Mesodermal cell (in vitro differentiated cells): ENCODE measurements at regions not wholly inside any gene's neighbourhood (a gene's known extent, or its start where the extent isn't known, plus 50 kb on each side); places are given as distances from the start of the nearest gene placed in this dataset.

Source experiments
- H3K27ac ChIP-seq: 2 replicates; pipeline ENCODE4 v1.7.0; 2013; ENCODE audit warnings: mild to moderate bottlenecking, low read depth, low read length, moderate library complexity; ENCODE audit not compliant: severe bottlenecking
- H3K36me3 ChIP-seq: 2 replicates; pipeline ENCODE4 v1.7.1; 2013; ENCODE audit warnings: mild to moderate bottlenecking, low read length, moderate library complexity; ENCODE audit not compliant: control insufficient read depth, insufficient read depth
- H3K4me1 ChIP-seq: one replicate; pipeline ENCODE4 v1.7.1; 2013; ENCODE audit warnings: mild to moderate bottlenecking, low read length; ENCODE audit not compliant: insufficient read depth, control insufficient read depth, poor library complexity, severe bottlenecking
- H3K4me3 ChIP-seq: 2 replicates; pipeline ENCODE4 v1.7.0; 2013; ENCODE audit warnings: low read length, control low read depth, mild to moderate bottlenecking; ENCODE audit not compliant: insufficient read depth, poor library complexity, severe bottlenecking; ENCODE audit errors: extremely low read depth
- H3K9me3 ChIP-seq: 2 replicates; pipeline ENCODE4 v1.7.1; 2013; ENCODE audit warnings: mild to moderate bottlenecking, low read length, moderate library complexity; ENCODE audit not compliant: control insufficient read depth
- WGBS, 2 experiments: methylation state at CpG; one replicate each; pipeline ENCODE4 v1.1.5; 2013; ENCODE audit warnings: missing lambda C conversion rate in 2 of 2; ENCODE audit not compliant: insufficient coverage in 2 of 2; 5-methylcytosine and 5-hydroxymethylcytosine counted together

DNA sequence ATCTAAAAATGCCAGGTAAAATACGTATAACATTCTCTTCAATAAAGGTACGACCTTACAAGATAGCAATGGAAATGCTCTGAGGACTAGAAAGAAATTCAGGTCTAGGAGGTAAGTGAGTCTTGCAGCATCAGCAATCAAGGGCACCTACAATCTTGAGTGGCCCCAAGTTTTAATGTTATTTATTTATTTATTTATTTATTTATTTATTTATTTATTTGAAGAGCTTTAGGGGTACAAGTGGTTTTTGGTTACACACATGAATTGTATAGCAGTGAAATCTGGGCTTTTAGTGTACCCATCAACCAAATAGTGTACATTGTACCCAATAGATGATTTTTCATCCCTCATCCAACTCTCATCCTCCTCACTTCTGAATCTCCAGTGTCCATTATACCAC is 574.0 kb upstream of the POU3F2 start:
- no peaks in the 10 kb centered on the region for H3K4me1 ChIP-seq
- H3K36me3 ChIP-seq, result no peaks in the 10 kb centered on the region
- no peak overlapping the region for H3K4me3 ChIP-seq
- WGBS, 2 experiments, result 100% methylated on average over 1 of the region's 2 CpGs
- no peak overlapping the region for H3K27ac ChIP-seq
- no peaks in the 10 kb centered on the region for H3K9me3 ChIP-seq

DNA sequence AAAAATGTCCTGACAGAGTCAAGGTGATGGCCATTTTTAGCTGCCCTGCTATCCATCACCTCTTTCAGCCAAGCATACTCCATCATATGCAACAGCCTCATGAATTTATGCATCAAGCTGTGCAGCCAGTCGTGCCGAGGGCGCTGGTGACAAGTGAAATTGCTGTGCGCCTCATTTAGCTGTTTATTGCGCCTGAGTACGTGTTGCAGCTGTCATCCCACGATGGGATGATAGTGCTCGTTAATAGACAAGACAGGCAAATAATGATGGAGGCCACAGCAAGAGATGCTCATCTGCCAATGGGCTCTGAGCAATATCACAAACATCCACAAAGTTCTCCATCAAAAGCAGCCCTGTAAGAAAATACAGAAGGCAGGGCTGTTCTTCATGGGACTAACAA is 562.3 kb upstream of the POU3F2 start:
- Histone ChIP-seq H3K9me3 (no peaks in the 10 kb centered on the region), H3K27ac (no peak overlapping the region), H3K4me1 (no peaks in the 10 kb centered on the region), H3K4me3 (no peak overlapping the region), H3K36me3 (no peaks in the 10 kb centered on the region)
- WGBS, 2 experiments, result 83 to 97% methylated on average over 8 of the region's 8 CpGs

DNA sequence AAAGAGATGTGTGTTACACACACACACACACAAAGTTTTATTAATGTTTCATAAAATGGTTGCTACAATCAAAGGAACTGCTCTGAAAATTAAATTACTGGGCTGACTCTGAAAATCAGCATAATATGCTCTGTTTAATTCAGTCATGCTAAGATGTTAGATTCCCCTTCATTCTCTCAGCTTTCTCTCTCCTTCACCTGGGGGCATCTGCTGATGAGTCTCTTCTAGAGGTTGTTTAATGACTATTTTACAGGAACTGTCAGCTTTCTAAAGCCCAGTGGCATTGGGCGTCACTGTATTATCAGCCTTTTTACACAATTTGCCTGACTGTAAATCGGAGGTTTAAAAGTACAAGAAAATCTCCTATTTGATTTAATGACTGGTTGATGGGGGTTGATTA is 559.7 kb upstream of the POU3F2 start:
- no CpG with 5 or more reads among the region's 2 CpGs for WGBS, 2 experiments
- no peak overlapping the region for H3K27ac ChIP-seq

DNA sequence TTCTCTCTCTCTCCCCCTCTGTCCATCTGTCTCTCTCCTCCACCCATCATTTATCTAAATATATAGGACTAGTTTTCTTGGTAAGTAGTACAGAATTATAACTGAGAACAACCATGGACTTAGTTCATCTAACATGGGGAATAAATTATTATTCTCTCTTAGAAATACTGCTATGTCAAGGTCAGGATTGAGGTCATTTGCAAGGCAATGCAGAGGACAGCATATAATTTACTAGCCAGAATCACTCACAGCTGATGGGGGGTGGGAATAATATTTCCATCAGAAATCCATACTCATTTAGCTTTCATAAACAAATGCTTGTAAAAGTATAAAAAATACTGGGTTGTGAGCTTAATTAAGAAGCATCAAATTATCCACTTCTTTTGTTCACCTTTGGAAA is 553.9 kb upstream of the POU3F2 start:
- no peak overlapping the region for H3K27ac ChIP-seq
- H3K36me3 ChIP-seq, result no peaks in the 10 kb centered on the region
- H3K4me1 ChIP-seq, result no peaks in the 10 kb centered on the region
- H3K4me3 ChIP-seq, result no peak overlapping the region
- H3K9me3 ChIP-seq, result no peaks in the 10 kb centered on the region

More for the DNA sequence above, 559.7 kb upstream of the POU3F2 start:
- no peaks in the 10 kb centered on the region for H3K36me3 ChIP-seq
- no peaks in the 10 kb centered on the region for H3K4me1 ChIP-seq
- no peaks in the 10 kb centered on the region for H3K9me3 ChIP-seq
- H3K4me3 ChIP-seq, result no peak overlapping the region

DNA sequence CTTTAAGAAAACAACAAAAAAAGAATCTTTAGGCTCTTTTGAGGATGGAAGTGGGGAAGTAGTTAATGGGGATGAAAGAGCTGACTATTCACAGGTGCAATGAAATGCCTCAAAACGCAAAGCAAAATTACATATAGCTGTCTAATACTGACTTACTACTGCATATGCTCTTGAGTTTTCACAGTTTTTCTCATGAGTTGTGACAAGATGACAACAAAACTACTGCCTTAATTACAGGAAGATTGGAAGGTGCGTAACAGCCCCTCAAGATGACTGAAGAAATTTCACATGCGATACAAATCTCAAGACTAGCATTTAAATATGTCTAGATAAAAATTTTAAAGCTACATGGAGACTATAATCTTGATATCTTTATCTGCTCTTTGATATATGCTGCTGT is 547.8 kb upstream of the POU3F2 start:
- H3K4me1 ChIP-seq, result no peaks in the 10 kb centered on the region
- H3K36me3 ChIP-seq, result no peaks in the 10 kb centered on the region
- no peak overlapping the region for H3K27ac ChIP-seq
- H3K9me3 ChIP-seq, result no peaks in the 10 kb centered on the region
- no peak overlapping the region for H3K4me3 ChIP-seq
- WGBS, 2 experiments, result no CpG with 5 or more reads among the region's 3 CpGs

DNA sequence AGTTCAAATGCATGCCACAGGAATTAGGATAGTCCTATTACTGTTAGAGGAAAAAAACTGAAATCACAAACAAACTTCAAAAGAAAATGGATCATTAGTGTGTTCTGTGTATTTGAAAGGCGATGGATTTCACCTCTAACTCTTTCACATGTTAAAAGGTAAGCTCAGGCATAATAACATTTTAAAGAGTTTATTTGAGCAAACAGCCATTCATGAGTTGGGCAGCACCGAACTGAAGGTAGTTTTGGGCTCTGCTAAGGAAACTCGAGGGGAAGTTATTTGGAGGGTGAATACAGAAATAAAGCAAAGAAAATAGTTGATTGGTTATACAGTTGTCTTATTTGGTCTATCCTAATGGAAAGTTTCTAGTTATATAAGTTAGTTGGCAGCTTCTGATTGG is 546.5 kb upstream of the POU3F2 start:
- Histone ChIP-seq H3K9me3 (no peaks in the 10 kb centered on the region), H3K36me3 (no peaks in the 10 kb centered on the region), H3K4me1 (no peaks in the 10 kb centered on the region), H3K4me3 (no peak overlapping the region), H3K27ac (no peak overlapping the region)
- 86 to 100% methylated on average over 1 to 2 of the region's 3 CpGs for WGBS, 2 experiments

DNA sequence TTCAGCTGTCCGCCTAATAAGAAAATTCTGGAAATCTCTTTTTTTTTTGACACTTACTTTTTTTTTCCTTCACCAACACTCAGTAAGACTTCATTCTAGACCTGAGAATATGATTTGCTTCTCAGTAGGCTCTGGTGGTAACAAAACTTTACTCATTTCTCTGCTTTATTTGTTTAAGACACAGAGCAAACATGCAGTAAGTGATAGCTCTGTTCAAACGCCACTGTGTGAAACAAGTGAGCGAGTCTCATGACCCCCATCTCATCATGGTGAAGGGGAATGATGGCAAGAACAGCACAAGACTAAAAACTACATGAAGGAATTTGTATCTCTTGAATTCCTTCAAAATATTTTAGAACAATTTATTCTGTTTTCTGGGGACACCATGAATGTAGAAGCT is 541.6 kb upstream of the POU3F2 start:
- Histone ChIP-seq H3K36me3 (no peaks in the 10 kb centered on the region), H3K27ac (no peak overlapping the region), H3K4me1 (peaks cover 7% of the 10 kb centered on the region), H3K9me3 (no peaks in the 10 kb centered on the region), H3K4me3 (no peak overlapping the region)
- WGBS, 2 experiments, result no CpG with 5 or more reads among the region's 3 CpGs

DNA sequence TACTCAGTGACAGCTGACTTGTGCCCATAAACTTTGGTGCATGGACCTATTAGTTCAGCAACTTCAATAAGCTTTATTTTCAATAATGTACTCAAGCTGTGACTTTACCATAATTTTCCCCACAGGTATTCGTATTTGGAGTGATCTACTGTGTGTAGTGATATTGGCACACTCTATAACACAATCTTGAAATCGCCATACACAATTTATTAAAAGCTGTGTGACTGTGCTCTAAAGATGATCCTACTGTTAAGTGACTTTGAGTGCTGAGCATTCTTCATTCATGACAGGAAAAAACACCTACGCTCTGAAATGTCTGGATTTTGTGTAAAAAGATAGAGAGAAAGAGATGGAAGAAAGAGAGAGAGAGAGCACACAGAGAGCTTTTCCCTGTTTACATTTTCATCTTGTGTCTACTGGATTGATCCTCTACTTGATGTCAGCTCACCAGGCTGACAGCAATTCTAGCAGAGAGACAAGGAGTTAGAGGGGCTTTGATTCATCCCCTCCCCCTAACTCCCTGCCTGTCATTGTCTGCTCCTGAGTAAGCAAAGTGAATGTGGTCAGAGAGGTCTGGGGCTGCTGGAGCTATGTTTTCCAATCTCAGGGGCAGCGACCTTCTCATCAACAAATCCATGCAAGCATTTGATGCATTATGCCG is 538.7 kb upstream of the POU3F2 start:
- H3K9me3 ChIP-seq, result no peaks in the 10 kb centered on the region
- 80 to 100% methylated on average over 1 of the region's 5 CpGs for WGBS, 2 experiments
- H3K27ac ChIP-seq, result no peak overlapping the region
- peaks cover 7% of the 10 kb centered on the region for H3K4me1 ChIP-seq
- H3K36me3 ChIP-seq, result no peaks in the 10 kb centered on the region
- H3K4me3 ChIP-seq, result no peak overlapping the region

DNA sequence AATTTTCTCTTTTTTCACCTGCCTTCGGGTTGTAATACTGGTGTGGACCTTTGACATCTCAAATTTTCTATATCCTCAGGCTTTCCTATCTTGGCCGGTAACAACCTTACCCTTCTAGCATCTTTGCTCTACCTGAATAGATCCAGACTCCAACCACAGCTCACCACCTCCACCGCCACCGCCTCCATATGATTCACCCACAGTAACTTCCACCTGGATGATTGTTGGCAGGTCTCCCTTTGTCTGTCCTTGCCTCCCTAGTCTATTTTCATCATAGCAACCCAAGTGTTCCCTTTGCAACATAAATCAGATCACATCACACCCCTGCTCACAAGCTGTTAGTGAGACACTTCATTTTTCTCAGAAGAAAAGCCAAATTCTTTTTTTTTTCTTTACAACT is 525.8 kb upstream of the POU3F2 start:
- WGBS, 2 experiments, result 89 to 97% methylated on average over 3 to 4 of the region's 4 CpGs
- Histone ChIP-seq H3K9me3 (no peaks in the 10 kb centered on the region), H3K4me3 (no peak overlapping the region), H3K27ac (no peak overlapping the region), H3K4me1 (no peaks in the 10 kb centered on the region), H3K36me3 (no peaks in the 10 kb centered on the region)

DNA sequence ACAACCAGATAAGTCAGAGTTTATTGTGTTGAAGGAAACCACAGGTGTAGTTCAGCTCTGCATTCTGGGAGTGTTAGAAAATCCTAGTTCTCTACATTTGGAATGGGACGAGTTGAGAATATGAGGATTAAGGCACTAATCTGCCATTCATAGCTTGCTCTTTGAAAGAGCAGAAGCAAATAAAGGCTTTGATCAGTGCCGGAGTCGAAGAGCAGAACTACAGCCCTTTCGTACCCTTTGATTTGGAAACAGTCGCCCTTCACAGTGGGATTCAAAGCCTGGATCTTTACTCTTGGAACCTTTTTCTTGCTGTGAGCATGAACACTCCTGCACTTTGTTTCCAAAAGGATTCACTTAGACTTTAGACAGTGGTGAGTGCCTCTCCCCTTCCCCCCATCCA is 523.9 kb upstream of the POU3F2 start:
- H3K27ac ChIP-seq, result no peak overlapping the region
- no peaks in the 10 kb centered on the region for H3K9me3 ChIP-seq
- no peaks in the 10 kb centered on the region for H3K4me1 ChIP-seq
- H3K4me3 ChIP-seq, result no peak overlapping the region
- 69 to 82% methylated on average over 5 of the region's 5 CpGs for WGBS, 2 experiments
- no peaks in the 10 kb centered on the region for H3K36me3 ChIP-seq

DNA sequence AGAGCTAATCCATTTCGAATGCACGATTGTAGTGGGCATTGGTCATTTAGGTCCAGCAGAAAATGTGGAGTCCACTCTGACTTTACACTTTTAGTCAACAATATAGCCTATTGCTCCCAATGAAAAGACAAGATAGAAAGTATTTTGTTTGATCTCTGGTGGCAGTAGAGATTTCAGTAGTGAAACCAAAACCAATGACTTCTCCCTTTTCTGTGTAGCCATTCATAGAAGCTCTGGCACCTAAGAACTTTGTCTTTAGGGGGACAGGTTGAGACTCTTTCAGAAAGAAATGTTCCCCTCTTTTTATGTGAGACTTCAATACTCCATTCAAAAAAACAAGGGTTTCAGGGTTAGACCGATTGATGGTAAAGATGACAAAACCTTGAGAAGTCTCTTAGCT is 510.8 kb upstream of the POU3F2 start:
- no peak overlapping the region for H3K4me3 ChIP-seq
- H3K9me3 ChIP-seq, result no peaks in the 10 kb centered on the region
- no peaks in the 10 kb centered on the region for H3K36me3 ChIP-seq
- WGBS, 2 experiments, result 100% methylated on average over 1 of the region's 3 CpGs; no CpG with 5 or more reads in 1 of the 2 experiments
- H3K4me1 ChIP-seq, result no peaks in the 10 kb centered on the region
- no peak overlapping the region for H3K27ac ChIP-seq
